ENCODE measurements at regions not wholly inside any gene's neighbourhood (a gene's known extent, or its start where the extent isn't known, plus 50 kb on each side); places are given as distances from the start of the nearest gene placed in this dataset.

- H3K36me3 Mint-ChIP-seq: no peaks in the 10 kb centered on the region
- no peaks in the 10 kb centered on the region for H3K36me3 ChIP-seq (ENCODE audit: control insufficient read depth, insufficient read depth, low read length)
- H3K27ac ChIP-seq (ENCODE audit: insufficient read depth, low read length, poor library complexity, severe bottlenecking): no peak overlapping the region
- H3K4me1 Mint-ChIP-seq: no peaks in the 10 kb centered on the region
- no peak for ATAC-seq (ENCODE audit: low read depth in 2 of 2)
- no peaks in the 10 kb centered on the region for H3K9me3 ChIP-seq (ENCODE audit: control insufficient read depth in 2 of 2, low read length in 2 of 2)
- no peaks in the 10 kb centered on the region for H3K27me3 Mint-ChIP-seq
- DNase-seq: no peak
- H3K4me3 ChIP-seq (ENCODE audit: low read depth, low read length): no peak overlapping the region
- H3K9me3 Mint-ChIP-seq: peaks cover 0 to 4% (median 0%) of the 10 kb centered on the region in 7 donors
- no peak overlapping the region for H3K27ac Mint-ChIP-seq
- H3K27me3 ChIP-seq (ENCODE audit: control insufficient read depth, insufficient read depth, low read length): no peaks in the 10 kb centered on the region
- H3K4me1 ChIP-seq (ENCODE audit: control insufficient read depth, insufficient read depth, low read length, poor library complexity, severe bottlenecking): no peaks in the 10 kb centered on the region
- no peak overlapping the region for H3K4me3 Mint-ChIP-seq
Measured at GRCh38 chr2:59191781-59192180, 950.7 kb upstream of the FANCL start.

GRCh38 chr2:59190518-59190917 is 949.4 kb upstream of the FANCL start:
- H3K4me1 Mint-ChIP-seq: no peaks in the 10 kb centered on the region
- Histone ChIP-seq H3K27ac (ENCODE audit: insufficient read depth, low read length, poor library complexity, severe bottlenecking) (no peak overlapping the region), H3K36me3 (ENCODE audit: control insufficient read depth, insufficient read depth, low read length) (no peaks in the 10 kb centered on the region), H3K27me3 (ENCODE audit: control insufficient read depth, insufficient read depth, low read length) (no peaks in the 10 kb centered on the region), H3K4me3 (ENCODE audit: low read depth, low read length) (no peak overlapping the region), H3K9me3 (ENCODE audit: control insufficient read depth in 2 of 2, low read length in 2 of 2) (no peaks in the 10 kb centered on the region), H3K4me1 (ENCODE audit: control insufficient read depth, insufficient read depth, low read length, poor library complexity, severe bottlenecking) (no peaks in the 10 kb centered on the region)
- no peak for DNase-seq
- H3K9me3 Mint-ChIP-seq: peaks cover 0 to 4% (median 0%) of the 10 kb centered on the region in 7 donors
- no peak overlapping the region for H3K27ac Mint-ChIP-seq
- H3K27me3 Mint-ChIP-seq: no peaks in the 10 kb centered on the region
- H3K4me3 Mint-ChIP-seq: no peak overlapping the region
- ATAC-seq (ENCODE audit: low read depth in 2 of 2): no peak
- H3K36me3 Mint-ChIP-seq: no peaks in the 10 kb centered on the region

GRCh38 chr2:59184276-59185020 is 943.3 kb upstream of the FANCL start:
- ATAC-seq (ENCODE audit: low read depth in 2 of 2) (no peak), DNase-seq (no peak)
- H3K4me1 ChIP-seq (ENCODE audit: control insufficient read depth, insufficient read depth, low read length, poor library complexity, severe bottlenecking): no peaks in the 10 kb centered on the region
- Mint-ChIP-seq H3K27ac (no peak overlapping the region), H3K4me1 (no peaks in the 10 kb centered on the region), H3K36me3 (no peaks in the 10 kb centered on the region), H3K4me3 (no peak overlapping the region), H3K9me3 (peaks cover 0 to 3% (median 0%) of the 10 kb centered on the region in 7 donors), H3K27me3 (no peaks in the 10 kb centered on the region)
- no peaks in the 10 kb centered on the region for H3K9me3 ChIP-seq (ENCODE audit: control insufficient read depth in 2 of 2, low read length in 2 of 2)
- no peak overlapping the region for H3K4me3 ChIP-seq (ENCODE audit: low read depth, low read length)
- no peaks in the 10 kb centered on the region for H3K36me3 ChIP-seq (ENCODE audit: control insufficient read depth, insufficient read depth, low read length)
- no peaks in the 10 kb centered on the region for H3K27me3 ChIP-seq (ENCODE audit: control insufficient read depth, insufficient read depth, low read length)
- no peak overlapping the region for H3K27ac ChIP-seq (ENCODE audit: insufficient read depth, low read length, poor library complexity, severe bottlenecking)

GRCh38 chr2:59183070-59183469 is 941.9 kb upstream of the FANCL start:
- Mint-ChIP-seq H3K4me3 (no peak overlapping the region), H3K4me1 (no peaks in the 10 kb centered on the region), H3K27ac (no peak overlapping the region), H3K27me3 (no peaks in the 10 kb centered on the region), H3K9me3 (peaks cover 0 to 1% (median 0%) of the 10 kb centered on the region in 7 donors), H3K36me3 (no peaks in the 10 kb centered on the region)
- Histone ChIP-seq H3K27ac (ENCODE audit: insufficient read depth, low read length, poor library complexity, severe bottlenecking) (no peak overlapping the region), H3K4me1 (ENCODE audit: control insufficient read depth, insufficient read depth, low read length, poor library complexity, severe bottlenecking) (no peaks in the 10 kb centered on the region), H3K9me3 (ENCODE audit: control insufficient read depth in 2 of 2, low read length in 2 of 2) (no peaks in the 10 kb centered on the region), H3K27me3 (ENCODE audit: control insufficient read depth, insufficient read depth, low read length) (no peaks in the 10 kb centered on the region), H3K4me3 (ENCODE audit: low read depth, low read length) (no peak overlapping the region), H3K36me3 (ENCODE audit: control insufficient read depth, insufficient read depth, low read length) (no peaks in the 10 kb centered on the region)
- ATAC-seq (ENCODE audit: low read depth in 2 of 2) (no peak), DNase-seq (no peak)

- Mint-ChIP-seq H3K36me3 (no peaks in the 10 kb centered on the region), H3K9me3 (peaks cover 0 to 1% (median 0%) of the 10 kb centered on the region in 7 donors), H3K4me1 (no peaks in the 10 kb centered on the region), H3K27ac (no peak overlapping the region), H3K4me3 (no peak overlapping the region), H3K27me3 (no peaks in the 10 kb centered on the region)
- no peaks in the 10 kb centered on the region for H3K36me3 ChIP-seq (ENCODE audit: control insufficient read depth, insufficient read depth, low read length)
- H3K4me1 ChIP-seq (ENCODE audit: control insufficient read depth, insufficient read depth, low read length, poor library complexity, severe bottlenecking): no peaks in the 10 kb centered on the region
- DNase-seq (no peak), ATAC-seq (ENCODE audit: low read depth in 2 of 2) (no peak)
- no peaks in the 10 kb centered on the region for H3K27me3 ChIP-seq (ENCODE audit: control insufficient read depth, insufficient read depth, low read length)
- no peak overlapping the region for H3K27ac ChIP-seq (ENCODE audit: insufficient read depth, low read length, poor library complexity, severe bottlenecking)
- H3K9me3 ChIP-seq (ENCODE audit: control insufficient read depth in 2 of 2, low read length in 2 of 2): no peaks in the 10 kb centered on the region
- H3K4me3 ChIP-seq (ENCODE audit: low read depth, low read length): no peak overlapping the region
Measured at GRCh38 chr2:59182249-59182648, 941.1 kb upstream of the FANCL start.

- Mint-ChIP-seq H3K27ac (no peak overlapping the region), H3K27me3 (no peaks in the 10 kb centered on the region), H3K9me3 (peaks cover 0 to 1% (median 0%) of the 10 kb centered on the region in 7 donors), H3K4me1 (no peaks in the 10 kb centered on the region), H3K4me3 (no peak overlapping the region), H3K36me3 (no peaks in the 10 kb centered on the region)
- Histone ChIP-seq H3K4me1 (ENCODE audit: control insufficient read depth, insufficient read depth, low read length, poor library complexity, severe bottlenecking) (no peaks in the 10 kb centered on the region), H3K9me3 (ENCODE audit: control insufficient read depth in 2 of 2, low read length in 2 of 2) (no peaks in the 10 kb centered on the region), H3K36me3 (ENCODE audit: control insufficient read depth, insufficient read depth, low read length) (no peaks in the 10 kb centered on the region), H3K27ac (ENCODE audit: insufficient read depth, low read length, poor library complexity, severe bottlenecking) (no peak overlapping the region), H3K4me3 (ENCODE audit: low read depth, low read length) (no peak overlapping the region), H3K27me3 (ENCODE audit: control insufficient read depth, insufficient read depth, low read length) (no peaks in the 10 kb centered on the region)
- ATAC-seq (ENCODE audit: low read depth in 2 of 2) (no peak), DNase-seq (no peak)
Measured at GRCh38 chr2:59181347-59181746, 940.2 kb upstream of the FANCL start.

GRCh38 chr2:59180621-59181020 is 939.5 kb upstream of the FANCL start:
- ATAC-seq (ENCODE audit: low read depth in 2 of 2) (no peak), DNase-seq (no peak)
- Mint-ChIP-seq H3K9me3 (peaks cover 0 to 1% (median 0%) of the 10 kb centered on the region in 7 donors), H3K36me3 (no peaks in the 10 kb centered on the region), H3K4me1 (no peaks in the 10 kb centered on the region), H3K27ac (no peak overlapping the region), H3K27me3 (no peaks in the 10 kb centered on the region), H3K4me3 (peak overlapping the region in 1 of 4 donors; percentile 21)
- Histone ChIP-seq H3K4me3 (ENCODE audit: low read depth, low read length) (no peak overlapping the region), H3K4me1 (ENCODE audit: control insufficient read depth, insufficient read depth, low read length, poor library complexity, severe bottlenecking) (no peaks in the 10 kb centered on the region), H3K27me3 (ENCODE audit: control insufficient read depth, insufficient read depth, low read length) (no peaks in the 10 kb centered on the region), H3K9me3 (ENCODE audit: control insufficient read depth in 2 of 2, low read length in 2 of 2) (no peaks in the 10 kb centered on the region), H3K27ac (ENCODE audit: insufficient read depth, low read length, poor library complexity, severe bottlenecking) (no peak overlapping the region), H3K36me3 (ENCODE audit: control insufficient read depth, insufficient read depth, low read length) (no peaks in the 10 kb centered on the region)

GRCh38 chr2:59180111-59180510 is 939.0 kb upstream of the FANCL start:
- Mint-ChIP-seq H3K27ac (no peak overlapping the region), H3K27me3 (no peaks in the 10 kb centered on the region), H3K4me3 (no peak overlapping the region), H3K36me3 (no peaks in the 10 kb centered on the region), H3K9me3 (peaks cover 0 to 3% (median 1%) of the 10 kb centered on the region in 7 donors), H3K4me1 (no peaks in the 10 kb centered on the region)
- Histone ChIP-seq H3K36me3 (ENCODE audit: control insufficient read depth, insufficient read depth, low read length) (no peaks in the 10 kb centered on the region), H3K27me3 (ENCODE audit: control insufficient read depth, insufficient read depth, low read length) (no peaks in the 10 kb centered on the region), H3K4me3 (ENCODE audit: low read depth, low read length) (no peak overlapping the region), H3K27ac (ENCODE audit: insufficient read depth, low read length, poor library complexity, severe bottlenecking) (no peak overlapping the region), H3K9me3 (ENCODE audit: control insufficient read depth in 2 of 2, low read length in 2 of 2) (no peaks in the 10 kb centered on the region), H3K4me1 (ENCODE audit: control insufficient read depth, insufficient read depth, low read length, poor library complexity, severe bottlenecking) (no peaks in the 10 kb centered on the region)
- no peak for DNase-seq
- no peak for ATAC-seq (ENCODE audit: low read depth in 2 of 2)

Data from CD4-positive, CD25-positive, alpha-beta regulatory T cell (primary cell).